HCT116 (cell line): ENCODE measurements at regions not wholly inside any gene's neighbourhood (a gene's known extent, or its start where the extent isn't known, plus 50 kb on each side); places are given as distances from the start of the nearest gene placed in this dataset.

ENCODE experiments used
- ATAC-seq: fragments of 200-7000 bp; cut with Tn5 transposase; 2 replicates; pipeline ENCODE4 v1.9.1; 2020; ENCODE audit warnings: mild to moderate bottlenecking, moderate library complexity
- BruUV-seq: library from RNA; stranded (reverse); fragments of 400-500 nt; replicated peaks from 2 replicates; lab custom pipeline; 2021; lab: Mats Ljungman, UMichigan
- CTCF ChIA-PET: fragments of 300-600 bp; sonication (Branson Sonifier 250); formaldehyde crosslinking; loops from one replicate; lab custom pipeline; 2021; ENCODE audit warnings: antibody characterized with exemption; lab: Charles Lee
- POLR2A ChIA-PET: fragments of 300-600, 350-600 bp; sonication (Branson Sonifier 250); formaldehyde crosslinking; loops from one replicate; lab custom pipeline; 2021; ENCODE audit warnings: antibody characterized with exemption; lab: Charles Lee
- RAD21 ChIA-PET, 2 experiments: fragments of 300-600 bp; sonication (Branson Sonifier 250); formaldehyde crosslinking; loops; one replicate each; lab custom pipeline; 2023; ENCODE audit warnings: low total read pairs in 2 of 2; ENCODE audit not compliant: uncharacterized antibody in 2 of 2, unreplicated experiment in 2 of 2, low non-redundant PET in 1 of 2; lab: Charles Lee
- DNase-seq: peaks from one replicate; pipeline ENCODE4 v3.0.0-alpha.2; 2010; ENCODE audit warnings: low read depth, low spot score
- H2AFZ ChIP-seq: fragments of 200-600 bp; shearing (Covaris generic), sonication (generic); 2 replicates; pipeline ENCODE4 v1.6.1; 2017; ENCODE audit warnings: low read depth, mixed run types, mixed read lengths, antibody characterized with exemption, low read length; ENCODE audit not compliant: poor library complexity, severe bottlenecking
- H3K27ac ChIP-seq: 2 replicates; pipeline ENCODE4 v1.5.1; 2012; ENCODE audit warnings: low read depth, low read length
- H3K27me3 ChIP-seq: fragments of 200-600 bp; sonication (generic); 2 replicates; pipeline ENCODE4 v1.6.1; 2016; ENCODE audit warnings: mixed run types, low read length, mixed read lengths; ENCODE audit not compliant: insufficient read depth
- H3K36me3 ChIP-seq, 2 experiments: fragments of 200-500 bp in 1 of 2; fragments of 200-600 bp in 1 of 2; sonication (Bioruptor generic) in 1 of 2; sonication (generic) in 1 of 2; 2 replicates each; pipeline versions ENCODE4 v1.5.1 to v1.6.1; 2014 to 2016; ENCODE audit warnings: low read length in 2 of 2, inconsistent platforms in 1 of 2, mixed read lengths in 1 of 2, mixed run types in 1 of 2; ENCODE audit not compliant: insufficient read depth in 2 of 2, control insufficient read depth in 1 of 2
- H3K4me1 ChIP-seq, 2 experiments: fragments of 200-600 bp in 1 of 2; sonication (generic) in 1 of 2; 2 replicates each; pipeline versions ENCODE4 v1.5.1 to v1.6.1; 2012 to 2017; ENCODE audit warnings: low read length in 2 of 2, inconsistent platforms in 1 of 2, mild to moderate bottlenecking in 1 of 2, mixed read lengths in 1 of 2, mixed run types in 1 of 2, moderate library complexity in 1 of 2; ENCODE audit not compliant: insufficient read depth in 2 of 2, control insufficient read depth in 1 of 2
- H3K4me2 ChIP-seq: fragments of 200-600 bp; sonication (generic); 2 replicates; pipeline ENCODE4 v1.6.1; 2017; ENCODE audit warnings: mixed run types, low read length, mixed read lengths
- H3K4me3 ChIP-seq, 2 experiments: fragments of 200-600 bp in 1 of 2; sonication (generic) in 1 of 2; replicated peaks in 1 of 2; 2 replicates each; pipeline ENCODE4 v1.5.1; 2011 to 2016; ENCODE audit warnings: low read length in 2 of 2, control low read depth in 1 of 2, low read depth in 1 of 2, mild to moderate bottlenecking in 1 of 2, mixed read lengths in 1 of 2, mixed run types in 1 of 2
- H3K79me2 ChIP-seq: fragments of 200-600 bp; sonication (generic); 2 replicates; pipeline ENCODE4 v1.6.1; 2017; ENCODE audit warnings: mild to moderate bottlenecking, mixed run types, low read length, moderate library complexity, mixed read lengths; ENCODE audit not compliant: insufficient read depth
- H3K9ac ChIP-seq: fragments of 200-600 bp; sonication (generic); 2 replicates; pipeline ENCODE4 v1.6.1; 2016; ENCODE audit warnings: low read length, mixed read lengths
- H3K9me2 ChIP-seq: fragments of 200-600 bp; sonication (generic), shearing (Covaris generic); 2 replicates; pipeline ENCODE4 v1.6.1; 2017; ENCODE audit warnings: mixed run types, mild to moderate bottlenecking, moderate library complexity; ENCODE audit not compliant: insufficient read depth
- H3K9me3 ChIP-seq, 2 experiments: fragments of 200-500 bp in 1 of 2; fragments of 200-600 bp in 1 of 2; sonication (Bioruptor generic) in 1 of 2; sonication (generic) in 1 of 2; 2 replicates each; pipeline ENCODE4 v1.6.1; 2014 to 2017; ENCODE audit warnings: low read length in 2 of 2, mixed read lengths in 2 of 2, inconsistent platforms in 1 of 2, low read depth in 1 of 2, mild to moderate bottlenecking in 1 of 2, mixed run types in 1 of 2, moderate library complexity in 1 of 2; ENCODE audit not compliant: control insufficient read depth in 1 of 2, insufficient read depth in 1 of 2
- H4K20me1 ChIP-seq: fragments of 200-600 bp; sonication (generic), shearing (Covaris generic); 2 replicates; pipeline ENCODE4 v1.6.1; 2017; ENCODE audit warnings: mixed run types, mild to moderate bottlenecking, moderate library complexity; ENCODE audit not compliant: insufficient read depth
- ATF3 ChIP-seq: IDR thresholded peaks from 2 replicates; pipeline ENCODE4 v1.6.1; 2012
- CBX3 ChIP-seq: IDR thresholded peaks from 2 replicates; pipeline ENCODE4 v1.6.1; 2012; ENCODE audit warnings: low read depth
- CEBPB ChIP-seq: IDR thresholded peaks from 2 replicates; pipeline ENCODE4 v1.6.1; 2012; ENCODE audit warnings: low read depth
- CTCF ChIP-seq, 3 experiments: fragments of 200-600 bp in 1 of 3; sonication (generic) in 1 of 3; IDR thresholded peaks in 2 of 3; conservative IDR thresholded peaks in 1 of 3; 2 replicates each; pipeline ENCODE4 v1.5.1; 2012 to 2017; ENCODE audit warnings: low read depth in 2 of 3, low read length in 2 of 3, antibody characterized with exemption in 1 of 3, borderline replicate concordance in 1 of 3, control low read depth in 1 of 3, mild to moderate bottlenecking in 1 of 3, mixed read lengths in 1 of 3, mixed run types in 1 of 3, moderate library complexity in 1 of 3; ENCODE audit not compliant: insufficient read depth in 1 of 3
- EGR1 ChIP-seq: IDR thresholded peaks from 2 replicates; pipeline ENCODE4 v1.6.1; 2012; ENCODE audit warnings: low read depth
- EZH2 ChIP-seq: fragments of 200-600 bp; sonication (generic); IDR thresholded peaks from 2 replicates; pipeline ENCODE4 v1.6.1; 2017; ENCODE audit warnings: antibody characterized with exemption, mixed run types
- EZH2phosphoT487 ChIP-seq: fragments of 200-600 bp; IDR thresholded peaks from 2 replicates; pipeline ENCODE4 v1.6.1; 2018; ENCODE audit warnings: antibody characterized with exemption, borderline replicate concordance
- MAX ChIP-seq: IDR thresholded peaks from 2 replicates; pipeline ENCODE4 v1.6.1; 2012
- POLR2A ChIP-seq: IDR thresholded peaks from 2 replicates; pipeline ENCODE4 v1.7.0; 2011; ENCODE audit warnings: borderline replicate concordance; ENCODE audit not compliant: insufficient read depth, insufficient read length; ENCODE audit errors: extremely low read depth
- POLR2AphosphoS5 ChIP-seq: IDR thresholded peaks from 2 replicates; pipeline ENCODE4 v1.6.1; 2011; ENCODE audit warnings: mild to moderate bottlenecking, low read depth, low read length, moderate library complexity
- RAD21 ChIP-seq: IDR thresholded peaks from 2 replicates; pipeline ENCODE4 v1.6.1; 2012; ENCODE audit warnings: low read depth, mild to moderate bottlenecking
- SIN3A ChIP-seq: IDR thresholded peaks from 2 replicates; pipeline ENCODE4 v1.6.1; 2012; ENCODE audit warnings: low read depth
- SP1 ChIP-seq: IDR thresholded peaks from 2 replicates; pipeline ENCODE4 v1.6.1; 2012; ENCODE audit warnings: low read depth
- SRF ChIP-seq: IDR thresholded peaks from 2 replicates; pipeline ENCODE4 v1.6.1; 2012; ENCODE audit warnings: low read depth
- YY1 ChIP-seq: IDR thresholded peaks from 2 replicates; pipeline ENCODE4 v1.6.1; 2011; ENCODE audit warnings: low read length, low read depth, moderate library complexity, mild to moderate bottlenecking; ENCODE audit not compliant: insufficient replicate concordance; ENCODE audit errors: extremely low read depth
- ZFX ChIP-seq: fragments of 450-650 bp; IDR thresholded peaks from 2 replicates; pipeline ENCODE4 v1.6.1; 2017
- intact Hi-C: fragments of 100-400 bp; cut with micrococcal nuclease; formaldehyde crosslinking; loops from 2 replicates; pipeline ENCODE4 v1.10.0; 2022

GRCh38 chrX:82757614-82758013 is 750.5 kb upstream of the POU3F4 start:
- no peak overlapping the region for H3K27ac ChIP-seq
- CTCF ChIA-PET, result no interaction called here
- no peaks in the 10 kb centered on the region for H3K36me3 ChIP-seq
- H3K9me3 ChIP-seq, result no peaks in the 10 kb centered on the region
- no peaks in the 10 kb centered on the region for H3K79me2 ChIP-seq
- H3K9ac ChIP-seq, result no peak overlapping the region
- no peak overlapping the region for H2AFZ ChIP-seq
- BruUV-seq, result no TSS peak
- DNase-seq, result no peak
- TF ChIP-seq EGR1 (no peak), SIN3A (no peak), ATF3 (no peak), POLR2A (no peak), SP1 (no peak), EZH2phosphoT487 (no peak), ZFX (no peak), CEBPB (no peak), YY1 (no peak), MAX (no peak), RAD21 (no peak), SRF (no peak), POLR2AphosphoS5 (no peak), EZH2 (no peak), CBX3 (no peak), CTCF (IDR thresholded peaks at IDR 0.05 in 2 of 3, conservative IDR thresholded peaks at IDR 0.05 in 1 of 3; ENCODE audit: borderline replicate concordance in 1 of 3, insufficient read depth in 1 of 3, low read depth in 2 of 3, low read length in 2 of 3) (no peak)
- TF ChIP-seq, all 23 proteins: peak for 0
- H3K4me2 ChIP-seq, result no peak overlapping the region
- no peak overlapping the region for H3K4me3 ChIP-seq
- ATAC-seq, result no peak
- no peaks in the 10 kb centered on the region for H3K27me3 ChIP-seq
- no peaks in the 10 kb centered on the region for H4K20me1 ChIP-seq
- intact Hi-C loops, result no loop called here
- POLR2A ChIA-PET, result no interaction called here
- no peaks in the 10 kb centered on the region for H3K9me2 ChIP-seq
- no peaks in the 10 kb centered on the region for H3K4me1 ChIP-seq
- RAD21 ChIA-PET, result no interaction called here
